Body of pancreas (tissue), 4 donors: ENCODE measurements at regions not wholly inside any gene's neighbourhood (a gene's known extent, or its start where the extent isn't known, plus 50 kb on each side); places are given as distances from the start of the nearest gene placed in this dataset.
"Not testable (repeated sequence)": the region's sequence is repeated elsewhere in the genome, so short reads cannot be mapped to it uniquely, and the experiment has no call there.

Source experiments
- ATAC-seq: fragments of 150-250 bp; one replicate; pipeline ENCODE4 v1.9.1; 2016
- DNase-seq, 4 donors: peaks; one replicate each; pipeline ENCODE4 v3.0.0-alpha.2; 2019
- H3K27ac ChIP-seq, 4 donors: fragments of 200-600 bp; sonication (generic); 1 replicate in 3 of 4; 2 replicates in 1 of 4; pipeline versions ENCODE4 v1.5.1 to v1.6.1; 2016 to 2019; ENCODE audit warnings: mild to moderate bottlenecking in 1 of 4, mixed read lengths in 1 of 4, moderate library complexity in 1 of 4
- H3K27me3 ChIP-seq, 2 donors: fragments of 200-600 bp; sonication (generic); one replicate each; pipeline ENCODE4 v1.6.0; 2016; ENCODE audit warnings: mild to moderate bottlenecking in 1 of 2
- H3K36me3 ChIP-seq, 2 donors: fragments of 200-600 bp; sonication (generic); replicated peaks in 1 of 2; 2 replicates each; pipeline ENCODE4 v1.5.1; 2016; ENCODE audit warnings: low read depth in 2 of 2; ENCODE audit not compliant: insufficient read depth in 1 of 2
- H3K4me1 ChIP-seq: fragments of 200-600 bp; sonication (generic); one replicate; pipeline ENCODE4 v1.6.0; 2016
- H3K4me3 ChIP-seq, 2 donors: fragments of 200-600 bp; sonication (generic); 1 replicate in 1 of 2; 2 replicates in 1 of 2; pipeline ENCODE4 v1.5.1; 2016 to 2019
- H3K9me3 ChIP-seq, 3 donors: fragments of 200-600 bp; sonication (generic); 1 replicate in 2 of 3; 2 replicates in 1 of 3; pipeline ENCODE4 v1.5.1; 2016
- WGBS, 2 donors: methylation state at CpG; one replicate each; pipeline ENCODE4 v1.1.5; 2017; 5-methylcytosine and 5-hydroxymethylcytosine counted together
- intact Hi-C: fragments of 100-400 bp; cut with DNase I; formaldehyde crosslinking; loops from one replicate; pipeline ENCODE4 v1.15.1; 2023

DNA sequence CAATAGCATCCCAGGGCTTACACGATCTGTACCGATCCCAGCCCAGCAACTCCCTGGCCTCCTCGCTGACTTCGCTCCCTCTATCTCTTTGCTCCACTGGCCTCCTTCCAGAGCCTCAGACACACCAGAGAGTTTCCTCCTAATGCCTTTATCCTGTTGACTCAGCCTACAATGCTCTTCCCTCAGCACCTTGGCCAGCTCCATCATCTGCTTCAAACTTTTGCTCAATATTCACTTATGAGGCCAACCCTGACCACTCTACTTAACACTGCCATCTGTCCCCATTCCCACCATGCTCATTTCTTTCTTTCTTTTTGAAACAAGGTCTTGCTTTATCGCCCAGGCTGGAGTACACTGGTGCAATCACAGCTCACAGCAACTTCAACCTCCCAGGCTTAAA, 180.9 kb downstream of the CEP170 start:
- H3K27ac ChIP-seq, DNase-seq, intact Hi-C loops, H3K27me3 ChIP-seq, ATAC-seq, H3K4me3 ChIP-seq, H3K9me3 ChIP-seq, H3K36me3 ChIP-seq, H3K4me1 ChIP-seq: not testable (repeated sequence)
- WGBS, 2 donors, result 43 to 60% methylated on average over 1 of the region's 5 CpGs

GRCh38 chr1:243067056-243067455, 188.0 kb downstream of the CEP170 start:
- H3K27me3 ChIP-seq, H3K9me3 ChIP-seq, DNase-seq, H3K4me3 ChIP-seq, H3K36me3 ChIP-seq, intact Hi-C loops, ATAC-seq, H3K4me1 ChIP-seq, H3K27ac ChIP-seq: not testable (repeated sequence)
- WGBS, 2 donors, result 76 to 79% methylated on average over 3 to 5 of the region's 7 CpGs

- H3K27me3 ChIP-seq, H3K36me3 ChIP-seq, H3K4me1 ChIP-seq, H3K4me3 ChIP-seq, DNase-seq, H3K9me3 ChIP-seq, H3K27ac ChIP-seq, intact Hi-C loops, ATAC-seq: not testable (repeated sequence)
- WGBS, 2 donors, result 53 to 54% methylated on average over 4 to 5 of the region's 6 CpGs
These were observed 193.1 kb downstream of the CEP170 start for GRCh38 chr1:243061965-243062364.

- H3K36me3 ChIP-seq, H3K27ac ChIP-seq: not testable (repeated sequence)
These were observed 199.6 kb downstream of the CEP170 start for GRCh38 chr1:243055510-243055909.

DNA sequence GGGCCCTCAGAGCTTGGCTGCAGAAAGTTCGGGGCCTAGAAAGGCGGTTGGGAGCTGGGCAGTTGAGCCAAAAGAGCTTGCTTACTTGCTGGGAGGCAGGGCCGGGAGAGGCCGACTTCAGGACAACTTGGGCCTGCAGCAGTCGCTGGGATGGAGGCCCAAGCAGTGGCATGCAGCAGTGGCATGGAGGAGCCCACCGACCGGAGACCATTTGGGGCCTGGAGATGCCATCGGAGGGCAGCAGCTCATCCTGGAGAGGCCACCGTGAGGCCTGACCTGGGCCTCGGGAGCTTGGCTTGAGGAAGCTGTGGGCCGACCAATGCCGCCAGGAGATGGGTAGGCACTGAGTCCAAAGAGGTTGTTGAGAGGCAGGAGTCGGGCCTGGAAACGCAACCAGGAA, 200.0 kb downstream of the CEP170 start:
- intact Hi-C loops, result not testable (repeated sequence)

More at GRCh38 chr1:243055510-243055909, 199.6 kb downstream of the CEP170 start:
- intact Hi-C loops, ATAC-seq, H3K27me3 ChIP-seq, H3K9me3 ChIP-seq, H3K4me1 ChIP-seq, DNase-seq, H3K4me3 ChIP-seq: not testable (repeated sequence)
- 93 to 94% methylated on average over 18 to 19 of the region's 22 CpGs for WGBS, 2 donors

GRCh38 chr1:243054681-243055080, 200.4 kb downstream of the CEP170 start:
- H3K27ac ChIP-seq, H3K27me3 ChIP-seq, H3K9me3 ChIP-seq, H3K4me3 ChIP-seq, DNase-seq, H3K36me3 ChIP-seq, ATAC-seq, intact Hi-C loops, H3K4me1 ChIP-seq: not testable (repeated sequence)
- 90 to 100% methylated on average over 2 to 19 of the region's 20 CpGs for WGBS, 2 donors

More for the DNA sequence above, 200.0 kb downstream of the CEP170 start:
- H3K9me3 ChIP-seq, H3K27me3 ChIP-seq, DNase-seq, H3K4me1 ChIP-seq, H3K4me3 ChIP-seq, H3K27ac ChIP-seq, H3K36me3 ChIP-seq, ATAC-seq: not testable (repeated sequence)
- 89 to 95% methylated on average over 4 to 9 of the region's 14 CpGs for WGBS, 2 donors

DNA sequence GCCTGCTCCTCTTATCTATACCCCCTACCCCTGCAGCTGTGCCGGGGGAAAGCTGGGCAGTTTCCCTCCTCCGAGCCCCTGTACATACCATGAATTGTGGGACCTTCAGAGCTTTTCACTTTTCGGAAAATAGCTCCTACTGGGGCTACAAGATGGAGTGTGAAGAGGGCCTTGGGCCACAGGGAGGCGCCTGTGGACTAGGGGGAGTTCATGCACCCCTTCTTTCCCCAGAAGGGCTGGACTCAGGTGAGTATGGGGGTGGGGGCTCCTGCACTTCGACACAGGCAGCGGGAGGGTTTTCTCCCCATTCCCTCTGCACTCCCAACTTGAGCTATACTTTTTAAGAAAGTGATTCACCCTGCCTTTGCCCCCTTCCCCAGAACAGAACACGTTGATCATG, 202.0 kb downstream of the CEP170 start:
- H3K27me3 ChIP-seq, H3K27ac ChIP-seq, DNase-seq, H3K4me3 ChIP-seq, H3K9me3 ChIP-seq, H3K36me3 ChIP-seq, H3K4me1 ChIP-seq, intact Hi-C loops, ATAC-seq: not testable (repeated sequence)
- 82 to 93% methylated on average over 1 to 3 of the region's 7 CpGs for WGBS, 2 donors

DNA sequence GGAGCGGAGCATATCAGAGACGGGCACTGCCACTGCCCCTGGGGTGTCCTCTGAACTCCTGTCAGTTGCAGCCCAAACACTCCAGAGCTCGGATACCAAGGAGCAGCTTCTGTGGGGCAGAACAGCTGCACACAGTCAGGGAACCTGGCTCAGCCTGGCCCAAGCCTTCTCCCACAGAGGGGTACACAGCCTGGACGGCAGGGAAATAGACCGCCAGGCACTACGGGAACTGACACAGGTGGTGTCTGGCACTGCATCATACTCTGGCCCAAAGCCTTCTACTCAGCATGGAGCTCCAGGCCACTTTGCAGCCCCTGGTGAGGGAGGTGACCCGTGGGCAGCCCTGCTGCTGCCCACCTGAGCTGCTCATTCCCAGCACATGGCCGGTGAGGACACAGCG, 204.5 kb downstream of the CEP170 start:
- H3K36me3 ChIP-seq, H3K4me3 ChIP-seq, ATAC-seq, H3K27me3 ChIP-seq, H3K4me1 ChIP-seq, intact Hi-C loops, H3K9me3 ChIP-seq, H3K27ac ChIP-seq: not testable (repeated sequence)
- WGBS, 2 donors, result 51% methylated on average over 5 of the region's 9 CpGs; no CpG with 5 or more reads in 1 of the 2 donors
- DNase-seq, result peak in 3 of 4 donors; percentile 3 to 41 (median 14)

- H3K27ac ChIP-seq, H3K9me3 ChIP-seq, H3K4me1 ChIP-seq, H3K36me3 ChIP-seq, ATAC-seq, H3K27me3 ChIP-seq, H3K4me3 ChIP-seq, intact Hi-C loops, DNase-seq: not testable (repeated sequence)
- WGBS, 2 donors, result 85% methylated on average over 13 of the region's 14 CpGs; no CpG with 5 or more reads in 1 of the 2 donors
These were observed 205.4 kb downstream of the CEP170 start for GRCh38 chr1:243049716-243050115.

DNA sequence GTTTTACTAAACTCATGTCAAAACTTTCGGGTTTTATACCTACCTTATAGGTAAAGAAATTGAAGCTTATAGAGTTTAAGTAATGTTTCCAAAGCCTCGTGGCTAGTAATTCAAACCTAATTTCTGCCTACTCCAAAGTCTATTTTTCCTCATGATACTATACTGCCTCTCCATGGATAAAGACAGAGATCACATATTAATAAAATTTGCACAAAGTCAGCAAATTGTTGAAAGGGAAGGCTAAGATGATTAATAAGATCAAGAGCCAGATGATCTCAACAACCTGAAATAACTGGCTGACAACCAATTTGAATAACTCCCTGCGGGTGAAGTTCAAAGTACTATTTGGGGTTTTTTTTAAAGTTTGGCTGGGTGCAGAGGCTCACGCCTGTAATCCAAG, 233.7 kb downstream of the CEP170 start:
- ATAC-seq, H3K27ac ChIP-seq, H3K9me3 ChIP-seq, H3K27me3 ChIP-seq, H3K36me3 ChIP-seq, DNase-seq, intact Hi-C loops, H3K4me1 ChIP-seq, H3K4me3 ChIP-seq: not testable (repeated sequence)
- WGBS, 2 donors, result 28 to 40% methylated on average over 4 of the region's 4 CpGs

- ATAC-seq, intact Hi-C loops, H3K36me3 ChIP-seq, H3K27ac ChIP-seq, H3K9me3 ChIP-seq, H3K27me3 ChIP-seq, H3K4me1 ChIP-seq, H3K4me3 ChIP-seq: not testable (repeated sequence)
- DNase-seq, result peak; percentile 53 to 75 (median 61)
- WGBS, 2 donors, result 0% methylated on average over 1 of the region's 1 CpG
These were observed 235.9 kb downstream of the CEP170 start for GRCh38 chr1:243019030-243019635.

- WGBS, 2 donors, result 17% methylated on average over 2 of the region's 3 CpGs; no CpG with 5 or more reads in 1 of the 2 donors
- DNase-seq, ATAC-seq, intact Hi-C loops, H3K36me3 ChIP-seq, H3K27me3 ChIP-seq, H3K4me1 ChIP-seq, H3K27ac ChIP-seq, H3K9me3 ChIP-seq, H3K4me3 ChIP-seq: not testable (repeated sequence)
These were observed 244.4 kb downstream of the CEP170 start for GRCh38 chr1:243010719-243011118.
